ENCODE measurements at regions not wholly inside any gene's neighbourhood (a gene's known extent, or its start where the extent isn't known, plus 50 kb on each side); places are given as distances from the start of the nearest gene placed in this dataset.

DNA sequence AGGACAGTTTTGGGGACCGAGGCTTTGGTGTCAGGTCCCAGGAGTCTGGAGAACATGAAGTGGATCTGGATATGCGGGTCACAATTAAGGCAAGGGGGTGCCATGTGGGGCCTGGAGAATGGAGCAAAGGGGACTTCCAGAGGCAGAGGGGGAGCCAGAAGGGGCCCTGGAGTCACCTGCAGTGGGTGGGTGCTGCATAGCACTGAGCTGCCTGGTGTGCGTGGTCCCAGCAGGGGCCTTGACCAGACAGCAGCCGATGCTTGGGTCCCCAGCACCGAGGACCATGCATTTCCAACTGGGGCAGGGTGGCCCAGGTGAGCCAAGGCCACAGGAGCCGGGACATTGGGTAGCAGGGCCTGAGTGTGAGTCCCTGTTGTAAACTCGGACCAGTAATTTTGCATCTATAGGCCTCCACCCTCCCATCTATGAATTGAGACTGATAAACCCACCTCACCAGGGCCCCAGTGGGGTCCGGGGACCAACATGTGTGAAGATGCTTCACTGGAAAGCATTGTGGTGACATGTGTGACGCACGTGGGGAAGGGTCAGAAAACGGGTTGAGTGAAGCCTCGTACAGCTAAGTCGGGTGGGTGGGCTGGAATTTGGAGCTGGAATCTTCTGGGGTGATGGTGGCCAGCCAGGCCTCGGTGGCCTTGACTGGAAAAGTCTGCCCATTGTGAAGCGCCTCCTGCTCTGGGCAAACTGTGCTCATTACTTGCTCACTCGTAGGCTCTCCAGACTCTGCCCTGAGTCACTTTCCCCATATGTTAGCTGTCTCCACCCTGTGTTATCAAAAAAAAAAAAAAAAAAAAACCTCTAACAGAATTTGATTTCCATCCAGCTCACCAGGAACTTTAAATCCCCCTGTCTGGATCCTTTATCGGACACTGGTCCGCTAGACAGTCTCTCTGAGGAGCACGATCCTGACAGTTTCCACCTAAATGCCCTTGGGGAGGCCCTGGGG, 90.5 kb upstream of the ZNF469 start:
- DNase-seq (ENCODE audit: low read depth, low spot score) (no peak), FAIRE-seq (no peak)
- TF ChIP-seq GATA2 (IDR thresholded peaks at IDR 0.05; ENCODE audit: insufficient read depth, insufficient read length, low read depth, low read length) (no peak), POLR2A (IDR thresholded peaks at IDR 0.05; ENCODE audit: low read depth, low read length) (no peak), FOS (IDR thresholded peaks at IDR 0.05; ENCODE audit: borderline replicate concordance, insufficient read depth, low read length) (no peak), POLR2AphosphoS5 (IDR thresholded peaks at IDR 0.05; ENCODE audit: insufficient read depth, low read depth, low read length) (no peak), MYC (IDR thresholded peaks at IDR 0.05; ENCODE audit: low read depth, low read length) (no peak), JUN (IDR thresholded peaks at IDR 0.05; ENCODE audit: borderline replicate concordance, insufficient read depth, insufficient read length, low read depth) (no peak), EZH2 (IDR thresholded peaks at IDR 0.05; ENCODE audit: borderline replicate concordance, low read depth, low read length, severe bottlenecking) (no peak), CTCF (IDR thresholded peaks at IDR 0.05; ENCODE audit: extremely low read depth in 1 of 2, insufficient read depth in 1 of 2, low read depth in 1 of 2, low read length in 2 of 2) (no peak)
- TF ChIP-seq, protein P1, sequence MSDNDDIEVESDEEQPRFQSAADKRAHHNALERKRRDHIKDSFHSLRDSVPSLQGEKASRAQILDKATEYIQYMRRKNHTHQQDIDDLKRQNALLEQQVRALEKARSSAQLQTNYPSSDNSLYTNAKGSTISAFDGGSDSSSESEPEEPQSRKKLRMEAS (IDR thresholded peaks at IDR 0.05; ENCODE audit: insufficient read depth, insufficient read length), result no peak
- CTCF ChIA-PET, result no interaction called here
- Histone ChIP-seq H4K20me1 (replicated peaks; ENCODE audit: control insufficient read depth, extremely low read depth, insufficient read depth, low read length) (no peaks in the 10 kb centered on the region), H2AFZ (ENCODE audit: low read depth, low read length) (no peak overlapping the region), H3K4me1 (ENCODE audit: control insufficient read depth, extremely low read depth, insufficient read depth, low read length) (no peaks in the 10 kb centered on the region), H3K9me1 (replicated peaks; ENCODE audit: control insufficient read depth, extremely low read depth, insufficient read depth, low read length) (no peaks in the 10 kb centered on the region), H3K9ac (replicated peaks; ENCODE audit: extremely low read depth, insufficient read depth, low read length) (no peak overlapping the region), H3K4me3 (replicated peaks in 1 of 3; ENCODE audit: insufficient read depth in 1 of 3, low read depth in 1 of 3, low read length in 3 of 3) (no peak overlapping the region), H3K79me2 (ENCODE audit: control insufficient read depth, insufficient read depth, low read length) (no peaks in the 10 kb centered on the region), H3K4me2 (ENCODE audit: insufficient read depth, low read length) (no peak overlapping the region), H3K27ac (ENCODE audit: insufficient read depth, low read depth, low read length) (no peak overlapping the region), H3K9me3 (replicated peaks; ENCODE audit: control insufficient read depth, insufficient read depth, low read length) (no peaks in the 10 kb centered on the region), H3K36me3 (ENCODE audit: control insufficient read depth in 2 of 2, extremely low read depth in 1 of 2, insufficient read depth in 2 of 2, low read length in 2 of 2) (no peaks in the 10 kb centered on the region), H3K27me3 (ENCODE audit: control insufficient read depth in 2 of 2, insufficient read depth in 2 of 2, low read length in 2 of 2) (no peaks in the 10 kb centered on the region)
- intact Hi-C loops (cut with micrococcal nuclease), result no loop called here
- dilution Hi-C loops (cut with MboI; ENCODE audit: extremely low pct_ligation_motif_present, low sequenced_read_pairs), result no loop called here
- POLR2A ChIA-PET, result no interaction called here
- no TSS peak for BruUV-seq (replicated peaks)
